Choroid plexus epithelial cell (primary cell): ENCODE measurements at regions not wholly inside any gene's neighbourhood (a gene's known extent, or its start where the extent isn't known, plus 50 kb on each side); places are given as distances from the start of the nearest gene placed in this dataset.
"Not testable (repeated sequence)": the region's sequence is repeated elsewhere in the genome, so short reads cannot be mapped to it uniquely, and the experiment has no call there.

Experiments
- DNase-seq: peaks from one replicate; pipeline ENCODE4 v3.0.0-alpha.2; 2010; ENCODE audit warnings: low read depth
- H3K4me3 ChIP-seq: 2 replicates; pipeline ENCODE4 v1.5.1; 2011; ENCODE audit warnings: low read depth, mild to moderate bottlenecking, control low read depth, low read length, moderate library complexity
- TF ChIP-seq, protein P1 (sequence below): conservative IDR thresholded peaks from 2 replicates; pipeline ENCODE4 v1.5.1; 2011; ENCODE audit warnings: low read depth, mild to moderate bottlenecking, control low read depth, inconsistent platforms, low read length, moderate library complexity

DNA sequence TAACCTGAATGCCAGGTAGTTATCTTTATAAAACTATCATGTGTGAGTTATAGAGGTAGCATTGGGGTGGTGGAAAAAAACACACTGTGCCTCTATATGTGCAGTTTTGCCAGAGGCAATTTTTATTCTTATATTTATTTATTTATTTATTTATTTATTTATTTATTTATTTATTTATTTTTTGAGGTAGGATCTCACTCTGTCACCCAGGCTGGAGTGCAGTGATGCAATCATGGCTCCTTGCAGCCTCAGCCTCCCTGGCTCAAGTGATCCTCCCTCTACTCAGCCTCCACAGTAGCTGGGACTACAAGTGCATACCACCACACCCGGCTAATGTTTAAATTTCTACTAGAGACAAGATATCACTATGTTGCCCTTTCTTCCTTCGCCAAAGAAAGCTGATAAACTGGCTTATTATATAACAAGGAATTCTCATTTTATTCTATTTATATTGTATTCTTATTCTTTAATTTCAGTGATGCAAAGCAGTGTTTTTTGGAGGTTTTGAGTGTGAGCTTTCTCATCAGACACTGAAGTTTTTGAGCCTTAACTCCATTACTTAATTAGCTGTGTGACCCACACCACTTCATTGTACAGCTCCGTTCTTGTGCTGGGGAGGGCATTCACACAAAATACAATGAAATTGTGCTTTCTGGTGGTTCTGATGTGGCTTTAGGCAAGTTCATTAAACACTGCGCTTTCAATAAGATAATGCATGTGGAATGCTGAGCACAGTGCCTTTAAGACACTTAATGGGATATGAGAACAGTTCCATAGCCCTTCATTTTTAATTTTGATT is 102.9 kb upstream of the TPTE start:
- H3K4me3 ChIP-seq, DNase-seq: not testable (repeated sequence)

DNA sequence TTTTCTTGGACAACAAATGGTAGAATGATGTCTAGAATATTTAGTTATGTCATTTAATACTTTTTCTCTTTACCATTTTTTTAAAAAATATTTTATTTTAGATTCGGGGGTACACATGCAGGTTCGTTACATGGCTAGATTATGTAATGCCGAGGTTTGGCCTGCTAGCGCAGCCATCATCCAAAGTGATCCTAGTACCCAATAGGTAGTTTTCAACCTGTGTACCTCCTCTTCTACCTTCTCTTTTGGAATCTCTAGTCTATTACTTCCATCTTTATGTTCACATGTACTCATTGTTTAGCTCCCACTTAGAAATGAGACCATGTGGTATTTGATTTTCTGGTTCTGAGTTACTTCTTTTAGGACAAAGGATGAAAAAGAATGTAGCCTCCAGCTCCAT is 100.2 kb upstream of the TPTE start:
- not testable (repeated sequence) for DNase-seq, H3K4me3 ChIP-seq

DNA sequence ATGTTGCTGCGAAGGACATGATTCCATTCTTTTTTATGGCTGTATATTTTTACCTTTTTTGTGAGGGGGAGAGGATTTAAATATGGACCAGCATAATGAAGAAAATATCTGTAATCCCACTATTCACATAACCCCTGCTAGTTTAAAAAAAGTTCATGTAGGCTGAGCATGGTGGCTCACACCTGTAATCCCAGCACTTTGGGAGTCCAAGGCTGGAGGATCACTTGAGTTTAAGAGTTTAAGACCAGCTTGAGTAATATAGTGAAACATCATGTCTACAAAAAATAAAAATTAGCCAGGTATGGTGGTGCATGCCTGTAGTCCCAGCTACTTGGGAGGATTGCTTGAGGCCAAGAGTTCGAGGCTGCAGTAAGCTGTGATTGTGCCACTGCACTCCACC is 99.8 kb upstream of the TPTE start:
- DNase-seq, H3K4me3 ChIP-seq: not testable (repeated sequence)

DNA sequence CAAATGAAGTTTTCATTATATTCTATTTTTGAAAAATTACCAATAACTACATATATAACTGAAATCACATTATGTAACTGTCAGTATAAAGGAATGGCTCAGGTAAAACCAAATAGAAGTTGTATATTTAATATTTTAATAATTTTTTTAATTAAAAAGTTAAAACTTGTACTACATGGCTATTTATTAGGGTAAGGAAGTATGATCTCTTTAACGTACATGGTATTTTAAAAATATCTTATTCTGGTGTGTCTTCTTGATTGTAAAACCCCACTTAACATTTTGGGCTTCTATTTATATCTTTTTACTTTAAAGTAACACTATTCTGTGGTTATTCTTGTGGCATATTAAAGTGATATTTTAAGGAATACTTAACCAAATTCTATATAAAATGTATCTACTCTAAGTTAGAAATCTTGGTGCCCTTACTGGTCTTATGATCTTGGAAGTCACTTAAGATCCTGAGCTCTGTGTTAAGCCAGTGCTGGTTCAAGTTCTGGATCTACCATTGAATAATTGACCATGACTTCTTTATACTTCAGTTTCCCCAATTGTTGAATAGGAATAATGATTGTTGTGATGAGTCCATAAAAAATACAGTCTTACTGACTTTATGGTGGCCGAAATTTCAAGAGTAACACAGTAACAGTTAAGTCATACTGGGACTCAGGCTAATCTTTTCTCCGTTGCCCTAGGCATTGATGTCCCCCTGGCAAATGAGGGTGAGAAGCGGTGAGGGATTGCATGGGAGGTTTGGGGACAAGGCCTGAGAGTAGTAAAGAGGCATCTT is 97.1 kb upstream of the TPTE start:
- not testable (repeated sequence) for DNase-seq

DNA sequence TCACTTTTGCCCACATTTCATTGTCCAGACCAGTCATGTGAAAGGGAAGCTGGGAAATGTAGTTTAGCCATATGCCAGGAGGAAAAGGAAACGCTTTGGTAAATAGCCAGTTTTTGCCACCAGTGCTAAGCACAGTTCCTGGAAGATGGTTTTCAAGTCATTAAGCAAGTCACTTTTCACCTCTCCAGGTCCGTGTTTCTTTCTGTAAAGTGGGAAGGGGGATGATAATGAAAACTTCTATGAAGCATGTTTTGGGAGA is 96.6 kb upstream of the TPTE start:
- DNase-seq, H3K4me3 ChIP-seq: not testable (repeated sequence)

More for the DNA sequence above, 97.1 kb upstream of the TPTE start:
- H3K4me3 ChIP-seq: not testable (repeated sequence)

DNA sequence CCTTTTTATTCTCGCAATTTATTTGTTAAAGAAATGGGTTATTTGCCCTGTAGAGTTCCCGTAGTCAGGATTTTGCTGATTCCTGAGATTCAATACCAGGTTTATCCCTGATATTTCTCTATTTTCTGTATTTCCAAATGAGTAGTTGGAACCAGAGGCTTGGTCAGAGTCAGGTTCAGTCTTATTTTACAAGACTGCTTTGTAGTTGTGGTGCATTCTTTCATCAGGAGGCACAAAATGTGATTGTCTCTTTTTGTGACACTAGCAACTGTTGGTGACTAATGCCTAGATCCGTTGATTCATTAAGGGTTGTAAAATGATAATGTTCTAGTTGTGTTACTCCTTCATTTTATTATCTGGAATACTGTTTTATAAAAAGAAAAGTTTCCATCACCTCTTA is 95.5 kb upstream of the TPTE start:
- TF ChIP-seq, protein P1, sequence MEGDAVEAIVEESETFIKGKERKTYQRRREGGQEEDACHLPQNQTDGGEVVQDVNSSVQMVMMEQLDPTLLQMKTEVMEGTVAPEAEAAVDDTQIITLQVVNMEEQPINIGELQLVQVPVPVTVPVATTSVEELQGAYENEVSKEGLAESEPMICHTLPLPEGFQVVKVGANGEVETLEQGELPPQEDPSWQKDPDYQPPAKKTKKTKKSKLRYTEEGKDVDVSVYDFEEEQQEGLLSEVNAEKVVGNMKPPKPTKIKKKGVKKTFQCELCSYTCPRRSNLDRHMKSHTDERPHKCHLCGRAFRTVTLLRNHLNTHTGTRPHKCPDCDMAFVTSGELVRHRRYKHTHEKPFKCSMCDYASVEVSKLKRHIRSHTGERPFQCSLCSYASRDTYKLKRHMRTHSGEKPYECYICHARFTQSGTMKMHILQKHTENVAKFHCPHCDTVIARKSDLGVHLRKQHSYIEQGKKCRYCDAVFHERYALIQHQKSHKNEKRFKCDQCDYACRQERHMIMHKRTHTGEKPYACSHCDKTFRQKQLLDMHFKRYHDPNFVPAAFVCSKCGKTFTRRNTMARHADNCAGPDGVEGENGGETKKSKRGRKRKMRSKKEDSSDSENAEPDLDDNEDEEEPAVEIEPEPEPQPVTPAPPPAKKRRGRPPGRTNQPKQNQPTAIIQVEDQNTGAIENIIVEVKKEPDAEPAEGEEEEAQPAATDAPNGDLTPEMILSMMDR: no peak
- no peak for DNase-seq
- no peak overlapping the region for H3K4me3 ChIP-seq

DNA sequence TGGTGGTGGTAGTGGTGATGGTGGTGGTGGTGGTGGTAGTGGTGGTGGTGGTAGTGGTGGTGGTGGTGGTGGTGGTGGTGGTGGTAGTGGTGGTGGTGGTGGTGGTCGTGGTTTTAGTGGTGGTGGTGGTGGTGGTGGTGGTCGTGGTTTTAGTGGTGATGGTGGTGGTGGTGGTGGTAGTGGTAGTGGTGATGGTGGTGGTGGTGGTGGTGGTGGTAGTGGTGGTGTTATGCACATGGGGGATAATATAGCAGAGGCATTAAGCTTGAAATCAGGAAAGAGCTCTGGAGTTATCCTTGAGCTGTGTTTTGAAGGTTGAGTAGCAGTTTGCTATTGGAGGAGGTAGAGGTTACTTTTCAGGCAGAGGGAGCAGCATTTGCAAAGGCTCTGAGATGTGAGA is 94.6 kb upstream of the TPTE start:
- DNase-seq, H3K4me3 ChIP-seq: not testable (repeated sequence)

DNA sequence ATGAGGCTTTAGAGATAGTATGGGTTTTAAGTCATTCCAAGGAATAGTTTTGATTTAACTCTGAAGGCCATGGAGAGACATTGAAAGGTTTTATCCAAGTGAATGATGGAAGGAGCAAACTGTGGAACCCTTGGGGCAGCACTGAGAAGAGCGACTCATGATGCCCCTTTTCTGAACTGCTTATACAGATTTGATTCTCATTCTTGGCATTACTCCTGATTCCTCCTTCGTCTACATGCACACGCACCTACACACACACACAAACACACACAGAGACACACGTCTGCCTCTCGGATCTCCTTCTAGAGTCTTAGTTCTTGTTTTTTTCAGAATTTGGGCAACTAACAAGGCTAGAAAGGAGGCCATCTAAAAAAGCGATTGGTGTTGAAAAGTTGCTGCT is 94.1 kb upstream of the TPTE start:
- not testable (repeated sequence) for H3K4me3 ChIP-seq, DNase-seq

DNA sequence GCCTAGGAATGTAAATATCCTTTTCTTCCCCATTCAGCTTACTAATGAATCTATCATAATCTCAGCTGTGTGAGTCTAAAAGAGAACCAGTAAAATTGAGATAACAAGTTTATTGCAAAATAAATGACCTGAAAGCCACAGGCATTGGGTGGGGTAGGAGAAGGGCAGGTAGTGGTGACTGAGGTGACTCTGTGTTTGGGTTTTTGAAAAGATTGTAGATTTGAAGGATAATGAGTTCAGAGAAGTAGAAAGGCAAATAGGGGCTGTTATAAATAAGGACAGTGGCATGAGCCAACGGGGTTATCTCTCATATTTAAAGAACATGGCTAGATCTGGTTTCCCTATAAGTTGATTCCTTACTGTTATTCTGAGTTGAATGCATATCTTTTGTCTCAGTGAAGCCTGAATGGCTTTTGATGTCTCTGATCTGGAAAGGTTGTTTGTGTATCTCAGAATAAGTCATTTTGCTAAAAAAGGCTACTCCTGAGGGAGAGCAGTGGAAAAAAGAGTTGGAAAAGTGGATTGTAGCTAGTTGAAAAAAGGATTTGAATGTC is 92.3 kb upstream of the TPTE start:
- DNase-seq: not testable (repeated sequence)

DNA sequence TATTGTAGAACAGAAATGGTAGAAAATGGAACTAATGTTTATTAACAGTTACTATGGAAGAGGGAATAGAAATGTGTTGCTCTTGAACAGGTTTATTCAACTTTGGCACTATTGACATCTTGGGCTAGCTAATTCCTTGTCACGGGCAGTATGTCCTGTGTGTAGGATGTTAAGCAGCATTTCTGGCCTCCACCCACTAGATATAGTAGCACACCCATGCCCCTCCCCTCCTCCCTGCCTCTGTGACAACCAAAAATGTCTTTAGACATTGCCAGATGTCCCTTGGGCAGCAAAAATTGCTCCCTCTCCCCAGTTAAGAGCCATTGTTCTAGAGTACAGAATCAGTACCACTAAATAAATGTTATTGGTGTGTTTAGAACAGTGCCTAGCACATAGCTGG is 91.4 kb upstream of the TPTE start:
- TF ChIP-seq, protein P1: no peak
- DNase-seq: no peak
- no peak overlapping the region for H3K4me3 ChIP-seq

More for the DNA sequence above, 92.3 kb upstream of the TPTE start:
- not testable (repeated sequence) for H3K4me3 ChIP-seq

DNA sequence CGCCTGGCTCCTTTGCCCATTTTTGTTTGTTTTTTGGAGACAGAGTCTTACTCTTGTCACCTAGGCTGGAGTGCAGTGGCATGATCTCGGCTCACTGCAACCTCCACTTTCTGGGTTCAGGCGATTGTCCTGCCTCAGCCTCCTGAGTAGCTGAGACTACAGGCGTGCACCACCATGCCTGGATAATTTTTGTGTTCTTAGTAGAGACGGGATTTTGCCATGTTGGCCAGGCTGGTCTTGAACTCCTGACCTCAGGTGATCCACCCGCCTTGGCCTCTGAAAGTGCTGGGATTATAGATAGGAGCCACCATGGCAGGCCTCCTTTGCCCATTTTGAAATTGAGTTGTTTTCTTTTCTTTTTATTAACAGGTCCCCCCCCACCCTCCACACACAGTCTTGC is 89.4 kb upstream of the TPTE start:
- not testable (repeated sequence) for DNase-seq, H3K4me3 ChIP-seq

DNA sequence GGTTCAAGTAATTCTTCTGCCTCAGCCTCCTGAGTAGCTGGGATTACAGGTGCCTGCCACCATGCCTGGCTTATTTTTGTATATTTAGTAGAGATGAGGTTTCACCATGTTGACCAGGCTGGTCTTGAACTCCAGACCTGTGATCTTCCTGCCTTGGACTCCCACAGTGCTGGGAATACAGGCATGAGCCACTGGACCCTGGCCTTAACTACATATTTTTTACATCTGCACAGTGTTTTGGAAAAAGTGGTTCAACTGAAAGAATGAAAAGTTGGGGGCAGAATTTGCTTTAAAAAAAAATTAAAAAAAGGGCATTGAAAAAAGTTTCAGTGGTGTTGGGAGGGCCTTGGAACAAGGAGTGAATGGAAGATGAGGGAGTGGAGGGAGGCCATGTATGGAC is 88.9 kb upstream of the TPTE start:
- DNase-seq, H3K4me3 ChIP-seq: not testable (repeated sequence)

DNA sequence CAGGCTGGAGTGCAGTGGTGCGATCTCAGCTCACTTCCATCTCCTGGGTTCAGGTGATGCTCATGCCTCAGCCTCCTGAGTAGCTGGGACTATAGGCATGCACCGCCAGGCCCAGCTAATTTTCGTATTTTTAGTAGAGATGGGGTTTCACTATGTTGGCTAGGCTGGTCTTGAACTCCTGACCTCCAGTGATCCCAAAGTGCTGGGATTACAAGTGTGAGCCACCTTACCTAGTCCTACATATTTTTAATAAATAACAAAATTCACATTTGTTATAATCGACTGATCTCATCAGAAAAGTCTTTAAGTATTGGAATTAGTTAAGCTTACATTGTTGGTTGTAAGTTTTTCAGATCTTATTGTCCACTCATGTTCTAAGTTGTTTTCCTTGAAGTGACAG is 83.4 kb upstream of the TPTE start:
- H3K4me3 ChIP-seq, DNase-seq: not testable (repeated sequence)

DNA sequence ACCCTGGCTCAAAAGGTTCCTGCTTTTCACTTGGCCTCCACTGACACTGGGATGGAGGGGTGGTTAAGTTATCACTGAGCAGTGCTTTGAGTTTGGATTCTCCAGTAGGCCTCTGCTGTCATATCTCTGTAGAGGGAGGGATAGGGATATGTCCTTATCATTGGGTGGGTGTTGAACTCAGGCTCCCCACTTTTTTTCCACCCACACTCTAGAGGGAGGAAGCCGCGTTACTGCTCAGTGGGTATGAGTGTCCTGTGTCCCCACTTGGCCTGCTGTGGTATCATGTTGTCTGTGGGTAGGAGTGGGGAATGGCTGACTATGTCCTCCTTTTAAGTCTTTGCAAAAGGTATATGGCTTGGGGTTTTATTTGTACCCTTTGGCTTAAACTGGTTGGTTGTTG is 80.7 kb upstream of the TPTE start:
- not testable (repeated sequence) for H3K4me3 ChIP-seq, DNase-seq

DNA sequence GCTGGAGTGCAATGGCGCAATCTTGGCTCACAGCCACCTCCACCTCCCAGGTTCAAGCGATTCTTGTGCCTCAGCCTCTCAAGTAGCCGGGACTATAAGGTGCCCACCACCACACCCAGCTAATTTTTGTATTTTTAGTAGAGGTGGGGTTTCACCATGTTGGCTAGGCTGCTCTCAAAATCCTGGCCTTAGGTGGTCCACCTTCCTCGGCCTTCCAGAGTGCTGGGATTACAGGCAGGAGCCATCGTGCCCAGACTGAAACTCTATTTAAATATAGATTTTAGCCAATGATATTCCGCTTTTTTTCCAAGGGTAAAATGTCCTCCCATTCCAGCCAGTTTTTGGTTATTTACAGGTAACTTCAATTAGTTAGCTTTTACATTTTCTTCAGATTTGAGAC is 79.4 kb upstream of the TPTE start:
- not testable (repeated sequence) for H3K4me3 ChIP-seq, DNase-seq

DNA sequence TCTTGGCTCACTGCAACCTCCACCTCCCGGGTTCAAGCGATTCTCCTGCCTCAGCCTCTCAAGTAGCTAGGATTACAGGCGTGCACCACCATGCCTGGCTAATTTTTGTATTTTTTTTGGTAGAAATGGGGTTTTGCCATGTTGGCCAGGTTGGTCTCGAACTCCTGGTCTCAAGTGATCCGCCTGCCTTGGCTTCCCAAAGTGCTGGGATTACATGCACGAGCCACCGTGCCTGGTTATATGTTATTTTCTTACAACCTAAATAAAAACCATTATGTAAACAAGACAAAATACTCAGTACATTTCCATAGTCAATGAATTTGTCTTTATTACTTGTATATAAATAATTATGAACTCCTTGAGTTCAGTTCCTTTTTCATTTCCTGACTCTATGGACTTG is 75.7 kb upstream of the TPTE start:
- not testable (repeated sequence) for DNase-seq, H3K4me3 ChIP-seq

DNA sequence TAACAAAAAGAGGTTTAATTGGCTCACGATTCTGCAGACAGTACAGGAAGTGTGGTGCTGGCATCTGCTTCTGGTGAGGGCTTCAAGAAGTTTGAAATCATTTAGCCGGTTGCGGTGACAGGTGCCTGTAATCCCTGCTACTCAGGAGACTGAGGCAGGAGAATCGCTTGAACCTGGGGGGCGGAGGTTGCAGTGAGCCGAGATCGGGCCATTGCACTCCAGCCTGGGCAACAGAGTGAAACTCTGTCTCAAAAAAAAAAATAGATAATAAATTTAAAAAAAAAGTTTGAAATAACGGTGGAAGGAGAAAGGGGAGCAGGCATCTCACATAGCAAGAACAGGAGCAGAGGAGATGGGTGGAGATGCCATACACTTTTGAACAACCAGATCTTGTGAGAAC is 71.9 kb upstream of the TPTE start:
- H3K4me3 ChIP-seq, DNase-seq: not testable (repeated sequence)
